ENCODE measurements at regions not wholly inside any gene's neighbourhood (a gene's known extent, or its start where the extent isn't known, plus 50 kb on each side); places are given as distances from the start of the nearest gene placed in this dataset.

DNA sequence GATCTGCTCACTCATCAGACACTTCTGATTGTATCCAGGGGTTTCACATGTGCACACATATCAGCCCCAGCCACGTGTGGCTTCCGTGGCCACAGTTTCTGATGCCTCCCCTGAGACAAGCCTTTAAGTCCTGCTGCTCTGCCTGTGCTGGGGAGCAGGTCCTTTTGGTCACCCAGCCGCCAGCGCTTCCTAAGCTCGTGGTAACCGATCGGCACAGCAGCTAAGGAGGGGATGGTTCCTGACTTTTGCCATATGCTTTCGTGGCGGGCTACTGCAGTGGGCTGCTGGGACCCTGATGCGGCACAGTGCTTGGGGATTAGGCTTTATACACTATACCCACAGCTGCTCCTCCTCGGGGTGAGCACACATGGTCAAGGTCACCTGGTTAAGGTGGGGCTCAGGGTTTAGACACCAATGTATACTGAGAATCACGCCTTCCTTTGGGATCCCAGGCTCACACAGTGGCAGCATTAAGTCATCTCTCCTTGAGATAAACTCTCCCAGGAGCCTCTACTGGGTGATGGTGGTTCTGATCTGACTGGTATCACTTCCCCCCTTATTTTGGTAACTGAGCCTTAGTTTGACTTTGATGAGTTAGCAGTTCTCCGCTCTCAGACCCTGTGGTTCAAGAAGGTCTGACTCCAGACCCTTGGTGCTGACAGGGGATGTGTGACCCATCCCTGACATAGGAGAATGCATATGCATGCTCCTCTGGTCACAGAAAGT lies 85.9 kb upstream of the KCNG1 start:
- intact Hi-C loops (cut with DNase I; ENCODE audit: low total_unique reads), result no loop called here

DNA sequence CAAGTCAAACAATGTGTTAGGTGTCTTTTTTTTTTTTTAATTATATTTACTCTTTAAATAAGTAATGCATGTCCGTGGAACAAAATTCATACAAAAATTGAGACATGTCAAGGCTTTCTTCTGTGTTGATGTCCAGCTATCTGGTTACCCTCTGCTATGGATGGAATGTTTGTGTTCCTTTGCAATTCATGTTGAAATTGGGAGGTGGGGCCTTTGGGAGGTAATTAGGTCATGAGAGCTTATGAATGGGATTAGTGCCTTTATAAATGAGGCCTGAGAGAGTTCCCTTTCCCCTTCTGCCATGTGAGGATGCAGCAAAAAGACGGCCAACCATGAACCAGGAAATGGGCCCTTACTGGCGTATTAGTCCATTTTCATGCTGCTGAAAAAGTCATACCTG lies 83.1 kb upstream of the KCNG1 start:
- H3K9me3 ChIP-seq, result peaks cover 0 to 5% (median 0%) of the 10 kb centered on the region in 4 donors
- WGBS, 5 donors, result 62 to 75% (median 72%) methylated on average over 3 of the region's 3 CpGs
- no peak overlapping the region for H3K27ac ChIP-seq
- TF ChIP-seq, protein P1, sequence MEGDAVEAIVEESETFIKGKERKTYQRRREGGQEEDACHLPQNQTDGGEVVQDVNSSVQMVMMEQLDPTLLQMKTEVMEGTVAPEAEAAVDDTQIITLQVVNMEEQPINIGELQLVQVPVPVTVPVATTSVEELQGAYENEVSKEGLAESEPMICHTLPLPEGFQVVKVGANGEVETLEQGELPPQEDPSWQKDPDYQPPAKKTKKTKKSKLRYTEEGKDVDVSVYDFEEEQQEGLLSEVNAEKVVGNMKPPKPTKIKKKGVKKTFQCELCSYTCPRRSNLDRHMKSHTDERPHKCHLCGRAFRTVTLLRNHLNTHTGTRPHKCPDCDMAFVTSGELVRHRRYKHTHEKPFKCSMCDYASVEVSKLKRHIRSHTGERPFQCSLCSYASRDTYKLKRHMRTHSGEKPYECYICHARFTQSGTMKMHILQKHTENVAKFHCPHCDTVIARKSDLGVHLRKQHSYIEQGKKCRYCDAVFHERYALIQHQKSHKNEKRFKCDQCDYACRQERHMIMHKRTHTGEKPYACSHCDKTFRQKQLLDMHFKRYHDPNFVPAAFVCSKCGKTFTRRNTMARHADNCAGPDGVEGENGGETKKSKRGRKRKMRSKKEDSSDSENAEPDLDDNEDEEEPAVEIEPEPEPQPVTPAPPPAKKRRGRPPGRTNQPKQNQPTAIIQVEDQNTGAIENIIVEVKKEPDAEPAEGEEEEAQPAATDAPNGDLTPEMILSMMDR (IDR thresholded peaks at IDR 0.05), result no peak
- TF ChIP-seq POLR2AphosphoS5 (IDR thresholded peaks at IDR 0.05) (no peak), POLR2A (IDR thresholded peaks at IDR 0.05) (no peak), EP300 (IDR thresholded peaks at IDR 0.05) (no peak)
- no peaks in the 10 kb centered on the region for H3K36me3 ChIP-seq
- no peak for DNase-seq
- no peak overlapping the region for H3K4me3 ChIP-seq
- H3K27me3 ChIP-seq, result peaks cover 0 to 40% (median 0%) of the 10 kb centered on the region in 3 donors
- H3K4me1 ChIP-seq, result no peaks in the 10 kb centered on the region
- intact Hi-C loops (cut with DNase I; ENCODE audit: low total_unique reads), result no loop called here

More for the DNA sequence above, 85.9 kb upstream of the KCNG1 start:
- Histone ChIP-seq H3K4me3 (no peak overlapping the region), H3K4me1 (no peaks in the 10 kb centered on the region), H3K27ac (no peak overlapping the region), H3K9me3 (no peaks in the 10 kb centered on the region), H3K27me3 (peaks cover 0 to 38% (median 0%) of the 10 kb centered on the region in 3 donors), H3K36me3 (no peaks in the 10 kb centered on the region)
- DNase-seq, result no peak
- 83 to 86% (median 84%) methylated on average over 13 of the region's 13 CpGs for WGBS, 5 donors
- TF ChIP-seq EP300 (IDR thresholded peaks at IDR 0.05) (no peak), POLR2A (IDR thresholded peaks at IDR 0.05) (no peak), POLR2AphosphoS5 (IDR thresholded peaks at IDR 0.05) (no peak)
- TF ChIP-seq, protein P1 (IDR thresholded peaks at IDR 0.05), result no peak

DNA sequence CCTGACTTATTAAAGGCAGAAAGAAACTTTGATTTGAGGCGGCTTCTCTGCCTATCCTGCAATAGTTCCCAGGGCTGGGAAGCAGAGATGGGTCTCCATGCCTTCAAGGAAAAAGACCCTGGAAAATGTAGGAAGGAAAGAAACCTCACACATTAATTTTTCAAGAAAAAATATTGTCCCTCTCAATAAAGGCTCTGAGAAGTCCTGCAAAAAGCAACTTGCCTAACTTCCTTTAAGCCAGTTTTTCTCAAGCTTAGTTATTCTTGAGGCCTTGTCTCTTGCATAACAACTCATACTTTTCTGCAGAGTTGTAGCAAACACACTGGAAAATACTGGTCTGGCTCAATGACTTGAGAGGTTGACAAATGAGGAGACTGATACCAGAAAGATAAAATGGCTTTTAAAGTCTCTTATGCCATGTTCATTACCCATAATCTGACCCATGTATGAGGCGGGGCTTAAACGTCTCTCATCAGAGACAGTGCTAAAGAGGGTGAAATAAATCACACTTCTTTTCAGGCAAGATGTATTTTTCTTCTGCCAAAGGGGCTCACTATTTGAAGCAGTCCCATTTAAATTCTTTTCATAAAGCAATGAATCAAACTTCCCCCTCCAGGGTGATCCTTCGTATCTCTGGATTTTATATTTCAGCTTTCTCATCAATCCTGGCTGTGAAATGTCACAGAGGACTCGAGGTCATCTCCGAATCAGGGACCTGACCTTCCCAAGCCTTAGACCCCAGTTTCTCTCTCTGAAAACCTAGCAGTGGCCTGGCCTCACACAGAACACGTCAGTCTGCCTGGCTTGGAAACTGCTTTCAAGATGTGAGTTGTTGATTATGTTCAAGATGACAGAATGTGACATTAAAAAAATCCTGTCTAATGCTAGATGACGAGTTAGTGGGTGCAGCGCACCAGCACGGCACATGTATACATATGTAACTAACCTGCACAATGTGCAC lies 82.3 kb upstream of the KCNG1 start:
- no peaks in the 10 kb centered on the region for H3K36me3 ChIP-seq
- WGBS, 5 donors, result 52 to 65% (median 59%) methylated on average over 10 of the region's 10 CpGs
- H3K4me3 ChIP-seq, result no peak overlapping the region
- peaks cover 0 to 5% (median 0%) of the 10 kb centered on the region in 4 donors for H3K9me3 ChIP-seq
- H3K27ac ChIP-seq, result no peak overlapping the region
- H3K27me3 ChIP-seq, result peaks cover 0 to 34% (median 0%) of the 10 kb centered on the region in 3 donors
- peak in 1 of 2 donors; percentile 21 for DNase-seq
- H3K4me1 ChIP-seq, result no peaks in the 10 kb centered on the region
- intact Hi-C loops (cut with DNase I; ENCODE audit: low total_unique reads), result no loop called here
- TF ChIP-seq, protein P1 (IDR thresholded peaks at IDR 0.05), result no peak
- TF ChIP-seq EP300 (IDR thresholded peaks at IDR 0.05) (no peak), POLR2A (IDR thresholded peaks at IDR 0.05) (no peak), POLR2AphosphoS5 (IDR thresholded peaks at IDR 0.05) (no peak)

DNA sequence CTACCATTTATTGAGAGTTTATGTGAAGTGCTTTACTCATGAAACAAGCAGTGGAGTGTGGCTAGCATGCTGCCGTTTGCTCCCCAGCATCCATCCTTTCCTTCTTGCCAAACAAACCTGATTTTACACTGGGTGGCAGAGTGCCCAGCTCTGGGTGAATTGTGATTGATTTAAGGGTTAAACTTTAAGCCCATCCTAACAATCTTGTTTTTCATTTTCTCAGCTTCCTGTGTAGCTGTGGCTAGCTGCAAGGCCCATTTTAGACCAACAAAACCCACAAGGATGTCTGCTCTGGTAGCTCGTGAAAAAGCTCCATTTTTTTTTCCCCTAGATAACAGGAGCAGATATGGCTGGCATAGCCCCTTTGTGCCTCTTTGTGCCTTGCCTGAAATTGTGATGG lies 77.7 kb upstream of the KCNG1 start:
- no peak for DNase-seq
- peaks cover 0 to 17% (median under 1%) of the 10 kb centered on the region in 3 donors for H3K27me3 ChIP-seq
- TF ChIP-seq, protein P1 (IDR thresholded peaks at IDR 0.05), result no peak
- no peak for TF ChIP-seq POLR2A (IDR thresholded peaks at IDR 0.05)
- TF ChIP-seq EP300 (IDR thresholded peaks at IDR 0.05), result no peak
- TF ChIP-seq POLR2AphosphoS5 (IDR thresholded peaks at IDR 0.05), result no peak
- 26 to 52% (median 32%) methylated on average over 2 of the region's 2 CpGs for WGBS, 5 donors
- no peak overlapping the region for H3K4me3 ChIP-seq
- no peaks in the 10 kb centered on the region for H3K4me1 ChIP-seq
- intact Hi-C loops (cut with DNase I; ENCODE audit: low total_unique reads), result no loop called here
- H3K36me3 ChIP-seq, result no peaks in the 10 kb centered on the region
- H3K9me3 ChIP-seq, result peaks cover 0 to 5% (median 0%) of the 10 kb centered on the region in 4 donors
- no peak overlapping the region for H3K27ac ChIP-seq

All from stomach (tissue), 8 donors.